ENCODE measurements at regions not wholly inside any gene's neighbourhood (a gene's known extent, or its start where the extent isn't known, plus 50 kb on each side); places are given as distances from the start of the nearest gene placed in this dataset.
"Not testable (repeated sequence)": the region's sequence is repeated elsewhere in the genome, so short reads cannot be mapped to it uniquely, and the experiment has no call there.

DNA sequence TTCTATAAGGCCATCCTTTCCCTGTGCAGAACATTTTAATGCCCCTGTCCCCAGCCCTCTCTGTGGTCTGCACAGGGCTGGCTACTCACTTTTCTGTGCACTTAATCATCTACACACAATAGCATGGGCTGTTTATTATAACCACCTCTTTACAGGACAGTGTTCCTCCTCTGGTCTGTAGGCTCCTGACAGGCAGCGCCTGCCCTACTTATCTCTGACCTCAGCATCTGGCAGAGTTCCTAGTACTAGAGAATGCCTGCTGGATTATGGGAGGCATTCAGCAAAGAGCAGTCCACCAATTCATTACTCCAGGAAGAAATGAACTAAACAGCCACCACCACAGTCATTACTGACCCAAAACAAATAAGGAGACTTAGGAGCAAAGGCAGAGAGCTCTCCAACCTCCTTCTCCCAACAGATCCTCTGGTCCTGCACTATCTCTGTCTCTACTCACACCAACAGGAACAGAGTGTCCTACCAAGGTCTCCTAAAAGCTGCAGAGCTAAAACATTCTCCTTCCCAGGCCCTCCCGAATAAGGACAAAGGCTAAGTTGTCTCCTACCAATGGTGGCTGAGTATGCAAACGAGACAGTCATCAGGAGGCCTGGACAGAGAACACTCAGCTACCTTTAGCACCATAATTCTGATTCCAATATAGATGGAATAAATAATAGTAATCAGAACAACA is 279.2 kb downstream of the QDPR start:
- DNase-seq, result no peak

DNA sequence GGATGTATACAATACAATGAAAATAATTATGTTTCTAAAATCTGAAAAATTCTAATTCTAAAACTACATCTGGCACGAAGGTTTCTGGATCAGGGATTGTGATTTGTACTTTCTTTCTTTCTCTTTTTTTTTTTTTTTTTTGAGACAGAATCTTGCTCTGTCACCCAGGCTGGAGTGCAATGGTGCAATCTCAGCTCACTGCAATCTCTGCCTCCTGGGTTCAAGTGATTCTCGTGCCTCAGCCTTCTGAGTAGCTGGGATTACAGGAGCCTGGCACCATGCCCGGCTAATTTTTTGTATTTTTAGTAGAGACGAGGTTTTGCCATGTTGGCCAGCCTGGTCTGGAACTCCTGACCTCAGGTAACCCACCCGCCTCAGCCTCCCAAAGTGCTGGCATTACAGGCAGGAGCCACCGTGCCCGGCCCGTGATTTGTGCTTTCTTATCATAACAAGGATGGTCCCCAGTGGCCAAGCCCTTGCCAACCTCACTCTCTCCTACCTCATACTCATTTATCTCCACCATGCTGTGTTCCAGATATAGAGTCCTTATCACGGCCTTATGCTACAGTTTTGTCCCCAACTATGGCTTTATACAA is 279.9 kb downstream of the QDPR start:
- DNase-seq, result not testable (repeated sequence)

DNA sequence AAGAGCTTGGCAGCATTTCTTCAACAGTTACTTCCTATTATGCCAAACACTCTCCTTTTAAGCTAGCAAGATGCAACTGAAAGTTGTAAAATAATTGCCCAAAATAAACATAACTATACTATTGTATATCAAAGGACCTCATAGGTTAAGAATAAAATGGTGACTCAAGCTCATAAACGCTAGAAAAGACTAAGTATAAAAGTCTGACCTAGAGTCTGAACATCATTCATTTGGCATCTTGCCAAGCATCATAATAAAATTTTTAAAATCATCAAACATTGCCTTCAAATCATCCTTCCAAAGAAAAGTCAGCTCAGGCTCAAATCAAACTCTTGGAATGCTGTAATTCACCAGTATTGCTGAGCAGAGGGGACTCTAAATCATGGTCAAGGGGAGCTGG is 281.2 kb downstream of the QDPR start:
- DNase-seq, result no peak

DNA sequence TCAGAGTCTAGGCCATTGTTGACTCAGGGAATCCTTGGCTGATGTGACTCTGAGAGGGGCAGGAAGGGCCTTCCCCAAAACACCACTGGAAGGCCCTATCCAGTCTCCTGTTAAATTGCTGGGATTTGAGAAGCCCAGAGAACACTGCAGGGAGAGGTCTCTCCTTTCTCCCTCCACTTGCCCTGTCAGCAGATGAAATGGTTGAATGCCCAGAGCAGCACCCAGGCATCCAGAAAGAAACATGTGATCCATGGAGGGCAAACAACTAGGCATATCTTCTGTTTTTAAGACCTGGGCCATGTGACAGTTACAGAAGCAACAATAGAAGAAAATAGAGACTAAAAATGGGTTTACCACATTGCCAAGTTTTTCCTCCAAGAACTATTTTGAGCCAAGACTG is 291.1 kb downstream of the QDPR start:
- no peak for DNase-seq

DNA sequence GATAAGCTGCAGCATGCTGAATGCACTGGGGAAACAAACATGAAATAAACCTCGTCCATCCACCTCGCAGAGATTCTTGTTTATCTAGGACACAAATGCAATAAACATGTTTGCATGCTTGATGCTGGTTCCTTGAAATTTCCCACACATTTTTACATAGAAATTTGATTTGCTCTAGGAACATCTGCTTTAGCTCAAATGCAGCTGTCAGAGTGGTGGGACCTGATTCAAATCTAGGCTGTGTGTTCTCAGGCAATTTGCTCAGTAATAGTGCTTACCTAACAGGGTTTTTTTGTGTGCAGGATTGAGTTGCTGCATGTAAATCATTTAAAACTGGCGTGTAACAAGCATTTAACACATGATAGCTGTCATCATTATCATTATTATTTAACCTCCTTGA is 293.1 kb downstream of the QDPR start:
- DNase-seq, result no peak

DNA sequence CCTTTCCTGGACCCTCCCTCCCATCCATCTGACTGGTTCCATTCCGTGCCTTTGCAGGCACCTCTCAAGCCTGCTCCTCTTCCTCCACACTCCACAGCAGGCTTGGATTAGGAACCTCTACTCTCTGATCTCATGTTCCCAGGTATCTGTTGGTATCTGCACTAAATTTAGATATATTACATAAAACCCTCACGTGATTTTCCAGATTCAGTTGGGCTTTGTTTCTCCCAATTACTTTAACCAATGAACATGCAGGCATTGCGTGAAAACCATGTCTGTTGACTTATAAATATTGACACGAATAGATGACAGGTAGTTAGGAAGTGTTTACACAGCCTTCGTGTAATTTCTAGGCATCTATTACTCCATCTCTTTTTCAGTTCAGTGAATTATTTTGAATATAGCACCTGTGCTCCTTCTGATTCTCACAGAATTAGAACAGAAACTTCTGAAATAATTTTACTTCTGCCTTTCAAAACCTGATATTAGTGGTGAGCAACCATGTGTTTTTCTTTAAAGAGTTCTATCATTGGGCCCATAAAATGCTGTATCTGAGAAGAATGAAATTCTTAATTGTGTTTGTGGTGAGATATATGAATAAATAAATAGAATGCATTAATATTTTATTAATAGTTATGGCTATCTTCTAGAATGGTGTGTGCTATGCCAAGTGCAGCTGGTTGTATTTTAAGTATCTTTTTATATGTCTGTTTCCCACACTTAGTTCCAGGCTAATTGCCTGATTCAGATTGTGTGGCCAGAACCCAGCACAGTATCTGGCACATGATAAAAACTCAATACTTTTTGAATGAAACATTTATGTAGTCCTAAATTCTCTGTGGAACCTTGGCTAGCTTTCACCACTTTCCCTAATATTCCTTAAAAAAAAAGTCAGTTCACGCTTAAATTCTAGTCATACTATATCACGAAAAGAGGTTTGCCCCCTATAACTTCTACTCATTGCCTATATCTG is 304.8 kb downstream of the QDPR start:
- no peak for DNase-seq

DNA sequence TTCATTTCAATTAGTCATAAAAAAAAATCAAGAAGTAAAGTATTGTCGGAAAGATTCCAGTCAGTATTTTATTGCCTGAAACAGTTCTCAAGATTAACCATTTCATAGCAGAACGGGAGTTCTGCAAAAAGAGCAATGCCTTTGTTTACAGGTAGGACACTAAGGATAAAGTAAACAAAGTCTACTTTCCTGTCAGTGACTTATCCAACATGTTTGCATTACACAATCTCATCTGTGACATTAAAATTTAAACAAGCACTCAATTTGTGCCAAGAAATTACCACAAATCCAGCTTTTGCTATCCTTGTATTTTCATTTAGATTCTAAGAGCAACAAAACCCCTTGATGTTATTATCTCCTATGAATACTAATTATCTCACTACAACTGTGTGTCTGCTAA is 306.5 kb upstream of the LDB2 start:
- DNase-seq, result no peak

DNA sequence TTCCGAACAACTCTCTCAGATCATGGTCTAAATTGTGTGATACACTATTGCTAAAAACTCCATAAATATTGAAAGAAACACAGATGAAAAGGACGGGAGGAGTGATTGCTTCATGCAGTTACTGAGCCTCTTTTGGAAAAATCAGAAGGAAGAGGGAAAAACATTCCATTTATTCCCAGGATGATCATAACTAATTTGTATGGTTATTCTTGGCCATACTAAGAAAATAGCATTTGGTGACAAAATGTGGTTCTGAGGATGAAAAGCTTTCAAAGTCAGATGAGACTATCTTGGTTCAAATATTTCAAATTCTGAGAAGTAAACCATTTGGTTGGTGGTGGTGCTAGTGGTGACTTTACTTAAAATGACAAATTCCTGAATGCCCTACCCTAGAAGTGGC is 305.4 kb upstream of the LDB2 start:
- no peak for DNase-seq

DNA sequence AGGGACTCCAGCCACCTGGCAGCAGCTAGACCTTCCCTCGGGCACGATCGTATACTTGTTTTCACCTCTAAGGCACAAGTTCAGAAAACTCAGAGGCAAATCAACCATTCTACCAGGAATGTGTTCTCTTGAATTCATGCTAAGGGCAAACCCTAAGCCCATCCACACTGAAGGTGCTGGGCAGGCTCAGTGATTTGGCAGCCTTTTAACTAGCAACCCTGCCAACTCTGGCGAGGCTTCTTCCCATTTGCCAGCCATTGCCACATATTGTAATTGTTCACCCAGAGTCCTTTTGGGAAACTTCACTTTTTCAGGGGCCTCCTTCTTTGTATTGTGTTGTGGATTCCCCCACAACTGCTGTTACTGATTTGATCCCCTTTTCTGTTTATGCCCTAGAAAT is 298.6 kb upstream of the LDB2 start:
- no peak for DNase-seq

DNA sequence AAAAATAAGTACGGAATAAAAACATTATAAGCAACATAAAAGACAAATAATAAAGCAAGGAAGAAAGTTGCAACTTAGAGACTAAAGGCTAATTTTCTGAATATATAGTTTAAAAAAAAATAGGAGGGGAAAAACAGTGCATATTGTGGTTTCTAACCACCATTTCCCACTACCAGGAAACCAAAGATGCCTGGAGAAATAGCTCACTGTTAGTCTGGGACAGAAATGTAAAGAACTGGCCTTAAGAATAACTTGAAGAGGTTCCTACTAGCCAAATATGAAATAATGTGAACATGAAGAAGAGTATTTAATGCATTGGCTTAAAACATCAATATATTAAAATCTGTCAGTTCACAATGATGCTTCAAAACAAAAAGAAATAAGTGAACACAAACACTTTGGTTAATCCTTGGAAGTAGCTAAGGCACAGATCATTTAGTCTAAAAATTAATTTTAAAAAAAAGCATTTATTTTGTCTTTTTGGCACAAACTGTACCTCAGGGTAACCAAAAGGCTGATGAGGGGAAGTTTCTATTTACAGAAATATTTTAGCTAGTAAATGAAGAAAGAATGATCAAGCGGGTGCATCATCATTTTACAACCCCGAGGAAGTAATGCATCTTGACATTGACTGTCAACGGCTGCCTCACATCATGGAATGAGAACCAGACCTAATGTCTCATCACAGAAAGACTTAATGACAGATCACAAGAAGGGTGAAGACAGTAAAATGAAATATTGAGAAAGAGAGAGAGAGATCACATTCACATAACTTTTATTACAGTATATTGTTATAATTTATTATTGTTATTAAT is 297.2 kb upstream of the LDB2 start:
- no peak for DNase-seq

DNA sequence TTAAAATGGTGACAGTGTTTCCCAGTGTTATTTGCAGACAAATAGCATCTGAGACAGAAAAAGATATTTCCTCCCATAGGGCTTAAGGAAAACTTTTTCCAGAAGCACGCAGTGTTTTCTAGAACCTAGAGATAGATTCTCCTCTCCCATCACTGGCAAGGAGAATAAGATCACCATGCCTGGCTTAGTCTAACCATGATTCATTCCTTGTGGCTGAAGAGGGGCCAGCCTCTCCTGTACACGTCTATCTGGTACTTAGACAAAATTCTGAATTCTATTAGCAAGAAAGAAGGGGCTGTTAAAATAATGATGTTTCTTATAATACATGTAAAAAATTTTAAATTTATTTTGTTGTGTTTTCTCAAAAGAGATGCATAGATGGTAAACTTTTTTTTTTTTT is 296.1 kb upstream of the LDB2 start:
- DNase-seq, result no peak

DNA sequence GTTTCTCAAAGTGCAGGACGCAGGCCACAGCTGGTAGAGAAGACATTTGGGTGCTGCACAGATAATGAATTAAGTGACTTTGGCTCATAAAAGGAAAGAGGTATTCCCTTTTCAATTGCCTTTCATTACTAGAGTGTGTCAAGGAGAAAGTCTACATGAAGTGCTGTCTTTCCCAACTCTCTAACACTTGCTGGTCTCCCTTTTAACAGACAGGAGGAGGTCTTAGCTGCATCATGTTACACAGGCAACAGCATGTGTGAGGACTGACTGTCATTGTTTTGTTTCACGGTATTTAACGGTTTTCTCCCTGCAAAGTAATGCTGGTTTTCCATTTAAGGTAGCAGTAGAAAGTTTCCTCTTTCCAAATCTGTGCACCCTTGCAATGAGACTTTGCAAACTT is 291.3 kb upstream of the LDB2 start:
- DNase-seq, result no peak

DNA sequence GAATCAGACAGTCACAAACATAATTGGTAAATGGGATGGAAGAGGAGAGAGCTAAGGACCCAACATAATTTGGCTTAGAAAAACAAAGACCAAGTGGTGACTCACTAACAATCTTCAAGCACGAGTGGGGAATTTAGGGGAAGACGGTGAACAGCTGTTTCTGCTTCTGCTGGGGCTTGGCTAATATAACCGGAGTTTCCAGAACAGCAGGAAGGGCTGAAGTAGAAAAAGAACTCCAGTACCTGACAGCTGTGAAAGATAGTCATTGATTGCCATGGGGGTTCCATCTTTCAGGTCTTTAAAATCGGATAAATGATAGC is 290.9 kb upstream of the LDB2 start:
- DNase-seq, result no peak

DNA sequence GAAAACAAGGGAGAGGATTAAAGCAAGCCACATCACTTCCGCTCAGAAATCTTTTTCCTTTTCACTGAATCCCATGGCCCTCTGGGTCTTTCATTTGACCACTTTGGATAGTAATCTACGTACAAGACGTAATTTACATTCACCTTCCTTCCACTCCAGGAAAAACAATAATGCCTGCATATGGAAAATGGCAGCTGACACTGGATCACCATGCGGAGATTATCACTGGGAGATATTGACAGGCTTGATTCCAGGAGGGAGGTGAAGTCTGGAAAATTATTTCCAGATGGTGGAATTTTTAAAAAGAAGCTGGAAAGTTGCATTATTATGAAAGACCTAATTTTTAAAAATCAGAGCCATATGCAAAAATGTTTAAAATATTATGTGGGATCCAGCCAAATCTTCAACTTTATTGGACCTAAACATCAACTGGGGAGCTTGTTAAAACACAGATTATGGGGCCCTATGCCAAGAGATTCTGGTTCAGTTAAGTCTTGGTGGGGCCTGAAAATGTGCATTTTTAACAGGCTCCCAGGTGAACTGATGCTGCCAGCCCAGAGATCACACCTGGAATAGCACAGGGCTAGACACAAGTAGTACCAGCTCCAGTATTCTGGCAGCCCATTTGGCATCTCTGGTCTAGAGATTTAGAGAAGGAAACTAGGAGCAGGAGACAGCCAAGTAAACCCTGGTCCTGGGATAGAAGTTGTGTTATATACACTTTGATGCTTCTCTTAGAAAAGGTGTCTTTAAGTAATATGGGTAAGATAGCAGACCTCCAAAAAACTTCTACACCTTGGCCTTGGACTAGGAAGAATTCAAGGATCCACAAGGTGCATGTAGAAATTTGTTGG is 290.3 kb upstream of the LDB2 start:
- DNase-seq, result no peak

DNA sequence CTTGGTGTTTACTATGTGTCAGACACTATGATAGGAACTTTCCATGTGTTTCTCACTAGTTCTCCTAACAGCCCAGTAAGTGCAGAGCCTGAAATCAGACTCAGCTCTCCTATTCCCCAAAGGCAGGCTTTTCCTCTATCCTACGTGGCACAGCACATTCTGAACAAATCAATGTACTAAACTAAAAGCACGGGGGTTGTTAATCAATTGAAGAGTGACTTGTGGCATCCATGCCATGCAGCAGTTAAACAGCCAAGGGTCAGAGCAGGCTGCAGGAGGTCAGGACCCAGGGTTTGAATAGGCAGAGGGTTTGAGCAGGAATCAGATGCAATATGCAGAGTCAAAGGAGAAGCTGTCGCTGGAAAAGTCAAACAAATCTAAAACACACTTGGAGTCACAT is 289.7 kb upstream of the LDB2 start:
- DNase-seq, result no peak

DNA sequence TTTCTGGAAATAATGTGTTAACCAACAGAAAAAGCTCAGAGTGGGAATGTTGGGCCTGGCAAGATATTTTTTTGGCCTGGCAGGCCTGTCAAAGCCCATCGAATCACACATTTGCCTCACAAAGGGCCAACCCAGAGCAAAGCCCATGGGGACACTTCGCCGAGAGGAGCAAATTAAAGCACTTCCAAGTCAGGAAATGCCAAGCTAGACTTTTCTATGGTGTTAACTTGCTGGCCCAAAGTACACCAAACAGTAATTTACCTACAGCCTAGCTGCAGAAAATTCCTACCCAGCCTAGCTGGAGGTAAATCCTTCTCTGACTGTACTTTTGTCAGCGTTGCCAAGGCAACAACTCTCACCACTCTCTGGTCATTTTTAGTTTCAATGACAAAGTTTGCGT is 288.6 kb upstream of the LDB2 start:
- no peak for DNase-seq

DNA sequence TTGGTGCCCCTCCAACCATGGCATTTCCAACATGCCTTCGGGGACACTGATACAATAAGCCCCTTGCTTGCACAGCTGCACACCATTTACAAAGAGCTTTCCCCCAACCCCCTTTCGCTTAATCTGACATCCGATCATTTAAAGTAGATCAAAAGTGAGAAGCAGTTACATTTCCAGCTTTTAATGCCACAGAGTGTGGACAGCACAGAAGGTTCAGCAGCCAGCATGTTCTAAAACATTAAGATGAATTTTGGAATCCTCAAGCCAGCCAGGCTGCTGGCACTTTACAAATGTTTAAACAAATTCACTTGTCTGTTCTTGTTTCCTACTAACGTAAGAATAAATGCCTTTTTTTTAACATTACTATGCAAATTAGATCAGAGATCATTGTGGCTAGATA is 284.4 kb upstream of the LDB2 start:
- DNase-seq, result no peak

DNA sequence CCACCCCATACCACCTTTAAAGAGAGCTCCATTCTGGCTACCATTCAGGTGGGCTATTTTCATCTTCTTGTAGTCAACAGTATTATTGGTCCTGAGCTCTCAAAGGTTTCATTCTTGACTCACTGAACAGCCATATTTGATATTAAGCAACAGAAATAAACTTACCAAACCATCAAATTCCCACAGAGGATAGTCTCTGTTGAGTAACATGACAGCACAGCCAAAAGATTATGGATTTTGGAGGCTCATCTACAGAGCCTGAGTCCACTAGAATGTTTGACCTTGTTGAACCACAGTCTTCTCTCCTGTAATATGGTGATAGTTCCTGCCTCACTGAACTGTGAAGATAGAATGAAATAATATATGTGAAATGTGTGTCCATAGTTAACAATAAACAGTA is 276.3 kb upstream of the LDB2 start:
- no peak for DNase-seq

DNA sequence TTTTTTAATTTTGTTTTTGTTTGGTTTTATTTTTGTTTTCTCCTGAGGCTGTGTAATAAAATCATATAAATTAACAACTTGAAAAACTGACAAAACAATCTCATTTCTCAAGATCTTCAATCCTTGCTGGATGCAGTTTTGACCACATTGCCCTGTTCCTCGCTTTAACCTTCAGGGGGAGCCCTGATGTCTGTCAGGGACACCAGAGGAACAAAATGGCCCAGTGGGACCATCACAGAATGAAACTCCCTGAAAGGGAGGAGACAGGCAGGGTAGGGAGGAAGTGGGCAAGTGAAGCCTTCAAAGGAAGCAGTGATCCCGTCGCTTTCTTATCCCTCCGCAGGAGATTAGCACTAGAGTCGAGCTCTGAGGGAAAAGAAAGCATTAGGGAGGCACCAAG is 274.9 kb upstream of the LDB2 start:
- DNase-seq, result no peak

DNA sequence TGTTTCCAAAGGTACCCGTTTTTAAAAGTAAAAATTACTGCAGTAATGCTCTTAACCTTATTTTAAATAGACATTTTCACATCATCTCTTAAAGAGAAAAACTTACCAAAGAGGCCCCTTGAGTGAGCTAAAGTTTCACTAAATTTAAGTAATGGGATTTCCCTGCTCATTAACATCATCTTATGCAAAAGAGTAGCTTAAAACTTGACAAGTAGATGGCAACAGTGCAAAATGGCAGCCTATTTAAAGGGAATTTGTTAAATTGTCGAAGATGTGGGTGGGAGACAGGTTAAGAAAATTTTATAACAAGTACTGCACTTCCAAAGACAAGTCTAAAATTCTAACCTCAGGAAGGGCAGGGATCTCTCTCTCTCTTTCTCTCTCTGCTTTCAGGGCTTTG is 271.7 kb upstream of the LDB2 start:
- no peak for DNase-seq

DNA sequence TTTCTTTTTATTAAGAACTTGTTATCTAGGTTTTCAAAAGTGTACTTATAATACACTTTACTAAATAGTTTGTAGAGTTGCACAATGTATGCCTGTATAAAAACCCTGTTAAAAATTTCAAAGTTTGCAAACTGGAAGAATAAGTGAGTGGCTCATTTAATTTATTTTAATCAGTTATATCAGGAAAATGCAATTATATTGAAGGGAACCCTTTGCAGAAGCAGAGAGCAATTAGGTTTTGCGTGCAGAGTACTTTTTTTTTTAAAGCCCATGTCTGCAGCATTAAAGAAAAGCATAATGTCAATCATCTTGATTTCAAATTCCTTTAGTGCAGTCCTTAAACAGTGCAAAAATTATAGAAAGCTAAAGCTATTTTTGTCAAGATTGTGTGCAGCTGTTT is 271.3 kb upstream of the LDB2 start:
- DNase-seq, result no peak

DNA sequence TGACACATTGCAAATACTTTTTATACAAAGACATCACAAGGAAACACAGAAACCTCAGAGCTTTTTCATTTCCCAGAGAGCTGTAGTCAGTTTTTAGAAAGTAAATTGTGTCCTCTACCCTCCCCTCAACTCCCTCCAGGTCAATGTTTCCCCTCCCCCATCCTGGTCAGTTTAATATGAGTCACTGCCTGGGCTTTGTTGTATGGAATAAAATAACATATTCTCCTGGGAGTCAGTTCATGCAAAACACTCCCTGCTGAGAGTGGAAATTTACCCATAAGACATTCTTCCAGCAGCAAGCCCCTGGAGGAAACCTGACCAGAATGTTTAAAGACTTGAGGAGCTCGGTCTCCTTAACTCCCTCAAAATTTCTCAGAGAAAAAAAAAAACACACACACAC is 270.1 kb upstream of the LDB2 start:
- no peak for DNase-seq

Measured in activated CD8-positive, alpha-beta memory T cell treated with anti-CD3 and anti-CD28 coated beads for 24 hours (primary cell).